T1000 (cell line): ENCODE measurements at regions not wholly inside any gene's neighbourhood (a gene's known extent, or its start where the extent isn't known, plus 50 kb on each side); places are given as distances from the start of the nearest gene placed in this dataset.
A peak's percentile ranks its signal among the peaks of the same experiment; 100 is the strongest.
"Not testable (repeated sequence)": the region's sequence is repeated elsewhere in the genome, so short reads cannot be mapped to it uniquely, and the experiment has no call there.

Experiments used
- DNase-seq: peaks from one replicate; lab custom pipeline; 2025; ENCODE audit warnings: mixed read lengths; lab: John Stamatoyannopoulos, UW

- DNase-seq: no peak
These were observed 295.4 kb downstream of the RPAP3 start for GRCh38 chr12:47410383-47410782.

GRCh38 chr12:47409310-47409987 lies 296.4 kb downstream of the RPAP3 start:
- no peak for DNase-seq

DNA sequence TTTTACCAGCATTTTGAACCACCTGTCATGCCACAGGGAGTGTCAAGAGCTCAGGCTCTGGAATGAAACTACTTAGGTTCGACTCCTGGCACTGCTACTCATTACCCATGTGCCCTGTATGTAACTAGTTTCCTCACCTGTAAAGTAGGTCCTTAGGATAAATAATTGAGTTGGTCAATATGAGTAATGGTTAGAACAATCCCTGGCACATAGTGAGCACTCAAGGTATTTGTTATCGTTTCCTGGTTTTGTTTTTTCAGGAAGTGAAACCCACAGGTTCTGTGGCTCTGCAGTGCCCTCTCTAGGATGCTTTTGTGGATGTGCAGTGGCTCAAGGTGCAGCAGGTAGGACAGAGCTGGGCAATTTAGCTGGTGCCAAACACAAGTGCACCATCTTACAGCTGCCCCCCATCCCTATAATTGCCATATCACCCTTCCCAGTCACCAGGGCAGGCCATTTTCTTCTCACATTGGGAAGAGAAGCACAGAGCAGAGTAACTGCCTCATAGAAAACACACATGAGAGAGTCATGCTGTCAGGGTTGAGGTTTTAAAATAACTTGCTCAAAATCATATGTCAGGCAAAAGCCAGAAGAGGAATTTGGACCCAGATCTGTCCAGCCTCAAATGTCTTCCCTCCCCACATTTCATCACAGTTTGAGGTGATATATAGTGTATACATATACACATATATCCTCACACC lies 297.5 kb downstream of the RPAP3 start:
- DNase-seq: no peak

- DNase-seq: no peak
These were observed 298.2 kb downstream of the RPAP3 start for GRCh38 chr12:47407463-47408129.

DNA sequence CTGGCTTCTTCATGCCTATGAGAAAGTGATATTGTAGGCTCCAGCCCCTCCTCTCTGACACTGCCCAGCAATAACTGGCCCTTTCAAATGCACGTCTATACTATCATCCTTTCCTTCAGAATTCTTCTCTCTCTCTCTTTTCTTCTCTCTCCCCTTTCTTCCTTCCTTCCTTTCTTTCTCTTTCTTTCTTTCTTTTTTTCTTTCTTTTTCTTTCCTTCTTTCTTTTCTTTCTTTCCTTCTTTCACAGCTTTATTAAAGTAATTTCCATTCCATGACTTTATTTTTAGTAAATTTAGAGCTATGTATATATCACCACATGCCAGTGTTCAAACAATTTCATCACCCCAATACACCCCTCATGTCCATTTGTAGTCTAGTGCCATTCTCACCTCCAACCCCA lies 302.1 kb downstream of the RPAP3 start:
- DNase-seq: no peak

DNA sequence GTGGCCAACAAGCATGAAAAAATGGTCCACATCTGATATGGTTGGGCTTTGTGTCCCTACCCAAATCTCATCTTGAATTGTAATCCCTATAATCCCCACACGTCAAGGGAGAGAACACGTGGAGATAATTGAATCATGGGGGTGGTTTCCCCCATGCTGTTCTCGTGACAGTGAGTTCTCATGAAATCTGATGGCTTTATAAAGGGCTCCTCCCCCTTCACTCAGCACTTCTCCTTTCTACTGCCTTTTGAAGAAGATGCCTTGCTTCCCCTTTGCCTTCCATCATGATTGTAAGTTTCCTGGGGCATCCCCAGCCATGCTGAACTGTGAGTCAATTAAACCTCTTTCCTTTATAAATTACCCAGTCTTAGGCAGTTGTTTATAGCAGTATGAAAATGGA lies 304.6 kb downstream of the RPAP3 start:
- DNase-seq: not testable (repeated sequence)

- peak; percentile 69 for DNase-seq
These were observed 305.6 kb downstream of the RPAP3 start for GRCh38 chr12:47400266-47400665.

GRCh38 chr12:47397664-47398281 lies 308.1 kb downstream of the RPAP3 start:
- peak; percentile 100 for DNase-seq

GRCh38 chr12:47396902-47397663 lies 308.7 kb downstream of the RPAP3 start:
- DNase-seq: no peak

DNA sequence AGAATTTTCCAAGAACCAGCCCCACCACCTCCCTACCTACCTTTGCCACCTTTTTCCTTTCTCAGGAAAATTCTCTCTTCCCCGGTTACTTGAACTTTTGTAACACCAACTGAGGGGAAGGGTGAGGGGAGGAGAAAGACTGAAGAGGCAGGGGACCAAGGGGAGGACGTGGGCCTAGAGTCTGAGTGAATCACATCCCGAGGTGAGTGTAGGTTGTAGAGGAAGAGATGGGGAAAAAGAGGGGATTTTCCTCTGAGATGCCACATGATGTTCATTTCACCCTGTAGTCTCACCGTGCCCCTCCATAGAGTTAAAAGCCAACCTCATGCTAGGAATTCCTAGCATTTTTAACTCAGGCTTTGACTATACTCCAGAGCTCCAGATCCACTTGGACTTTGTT lies 311.8 kb downstream of the RPAP3 start:
- no peak for DNase-seq

- DNase-seq: no peak
These were observed 312.4 kb downstream of the RPAP3 start for GRCh38 chr12:47393403-47393790.

DNA sequence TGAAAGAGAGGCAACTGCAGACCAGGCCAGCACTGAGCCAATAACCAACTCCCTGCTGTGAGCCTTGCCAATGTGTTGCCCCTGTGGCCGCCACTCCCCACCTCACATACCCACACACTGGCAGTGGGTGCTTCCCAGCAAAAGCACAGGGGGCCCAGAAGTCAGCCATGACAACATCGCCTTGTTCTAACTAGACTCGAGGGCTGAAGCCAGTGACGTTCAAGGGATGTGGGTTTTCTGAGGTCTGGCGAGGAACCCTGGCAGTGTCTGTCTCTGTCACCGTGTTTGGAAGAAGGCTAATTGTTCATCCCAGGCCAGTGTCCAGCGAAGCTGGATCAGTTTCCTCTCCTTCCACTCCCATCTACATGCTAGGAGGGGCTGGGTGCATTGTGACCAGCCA lies 311.8 kb upstream of the AMIGO2 start:
- DNase-seq: no peak

DNA sequence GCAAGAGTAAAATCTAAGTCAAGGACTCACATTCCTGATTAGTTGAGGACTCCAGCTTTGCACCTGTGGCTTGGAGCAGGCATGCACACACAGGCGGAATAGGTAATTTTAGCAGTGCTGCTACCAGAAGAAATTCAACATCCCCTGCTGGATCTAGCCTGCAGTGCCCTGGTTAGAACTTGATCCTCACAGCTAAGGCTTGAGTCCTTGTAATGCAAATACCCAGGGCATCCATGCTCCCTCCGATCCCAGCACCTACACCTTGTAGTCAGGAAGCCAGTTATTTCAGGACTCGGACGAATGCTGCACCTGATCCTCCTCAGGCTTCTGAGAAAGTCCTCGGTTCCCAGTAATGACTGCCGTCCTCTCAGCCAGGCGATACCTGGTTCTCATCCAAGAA lies 309.0 kb upstream of the AMIGO2 start:
- DNase-seq: no peak

GRCh38 chr12:47387994-47388393 lies 308.2 kb upstream of the AMIGO2 start:
- DNase-seq: no peak

GRCh38 chr12:47385653-47386052 lies 305.9 kb upstream of the AMIGO2 start:
- no peak for DNase-seq

DNA sequence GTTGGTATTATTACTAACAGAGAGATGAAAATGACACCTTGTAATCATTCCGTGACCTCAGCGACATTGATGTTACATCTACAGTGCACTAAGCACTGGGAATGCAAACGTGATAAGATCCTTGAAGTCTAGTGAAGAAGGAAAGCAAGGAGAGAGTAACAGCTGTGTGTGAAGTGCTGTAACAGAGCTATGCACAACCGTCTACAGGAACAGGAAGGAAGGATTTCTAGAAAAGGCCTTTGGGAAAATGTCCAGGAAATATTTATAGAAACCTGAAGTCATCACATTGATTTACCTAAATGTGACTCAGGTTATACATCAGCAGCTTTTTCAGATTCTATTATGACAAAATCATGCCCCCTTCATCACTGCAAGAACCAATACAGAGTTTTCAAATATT lies 304.2 kb upstream of the AMIGO2 start:
- no peak for DNase-seq

DNA sequence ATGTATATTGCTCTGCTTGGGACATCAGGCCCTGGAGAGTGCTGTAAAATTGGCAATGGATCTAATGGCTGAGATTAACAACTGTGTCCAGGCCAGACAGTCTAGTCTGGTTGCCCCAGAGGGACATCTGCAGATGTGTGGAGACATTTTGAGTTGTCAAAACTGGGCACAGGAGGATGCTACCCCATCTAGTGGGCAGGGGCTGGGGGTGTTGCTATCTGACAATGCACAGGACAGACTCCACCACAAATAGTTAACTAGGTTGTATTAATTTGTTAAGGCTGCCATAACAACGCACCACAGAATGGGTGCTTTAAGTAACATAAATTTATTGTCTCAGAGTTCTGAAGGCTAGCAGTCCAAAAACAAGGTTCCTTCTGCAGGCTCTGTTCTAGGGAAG lies 302.5 kb upstream of the AMIGO2 start:
- no peak for DNase-seq

GRCh38 chr12:47378907-47379306 lies 299.1 kb upstream of the AMIGO2 start:
- DNase-seq: no peak

- no peak for DNase-seq
These were observed 298.4 kb upstream of the AMIGO2 start for GRCh38 chr12:47378222-47378582.

DNA sequence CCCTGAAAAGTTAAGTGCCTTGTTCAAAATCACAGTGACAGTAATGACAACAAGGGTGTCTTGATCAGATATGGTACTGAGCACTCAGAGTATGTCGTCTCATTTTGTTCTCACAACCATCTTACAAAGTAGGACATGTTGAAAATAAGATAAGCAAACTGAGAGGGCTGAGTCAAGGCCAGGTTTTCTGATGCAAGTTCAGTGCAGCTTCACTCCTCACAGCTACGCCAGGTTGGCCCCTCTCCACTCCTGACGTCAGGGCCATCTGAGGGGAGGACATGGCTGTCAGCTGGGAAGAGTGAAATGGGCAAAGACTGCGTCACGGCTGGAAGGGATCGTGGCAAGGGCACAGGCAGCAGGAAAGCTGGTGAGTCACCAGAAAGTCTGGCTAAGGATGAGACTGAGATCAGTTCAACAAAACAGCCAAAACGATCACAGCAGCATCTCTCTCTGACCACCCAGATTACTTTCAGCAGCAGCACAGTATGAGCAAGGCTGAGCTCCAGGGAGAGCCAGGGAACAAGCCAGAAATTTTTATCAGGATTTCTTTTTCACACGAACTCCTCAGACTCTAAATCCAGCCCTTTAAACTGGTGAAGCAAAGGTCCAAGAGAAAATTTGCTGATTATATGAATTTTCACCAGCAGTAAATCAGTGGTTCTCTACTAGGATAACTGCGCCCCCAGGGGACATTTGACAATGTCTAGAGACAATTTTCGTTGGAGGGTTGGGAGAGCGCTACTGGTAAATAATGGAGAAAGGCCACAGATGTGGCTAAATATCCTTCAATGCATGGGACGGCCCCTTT lies 297.9 kb upstream of the AMIGO2 start:
- DNase-seq: peak; percentile 100

DNA sequence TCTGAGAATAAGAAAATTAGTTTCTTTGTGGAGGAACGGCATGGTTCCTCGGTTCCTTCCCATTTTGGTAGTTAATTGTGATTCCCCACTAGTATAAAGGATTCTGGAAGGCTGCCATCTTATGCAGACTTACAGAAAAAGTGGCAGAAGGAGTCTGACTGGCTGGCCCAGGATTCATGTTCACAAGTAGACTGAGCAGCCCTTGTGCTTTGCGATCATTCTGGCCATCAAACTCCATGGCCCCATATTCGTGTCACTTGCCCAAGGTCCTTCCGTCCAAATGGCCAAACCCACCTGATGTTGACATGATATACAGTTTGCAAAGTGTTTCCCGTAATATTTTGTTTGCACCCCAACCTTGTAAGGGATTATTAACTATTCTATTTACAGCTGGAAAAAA lies 297.2 kb upstream of the AMIGO2 start:
- DNase-seq: no peak
